Vagina (tissue), 2 donors: ENCODE measurements at regions not wholly inside any gene's neighbourhood (a gene's known extent, or its start where the extent isn't known, plus 50 kb on each side); places are given as distances from the start of the nearest gene placed in this dataset.

ENCODE experiments used
- DNase-seq, 2 donors: peaks; one replicate each; pipeline ENCODE4 v3.0.0-alpha.2; 2017; ENCODE audit errors: extremely low spot score in 2 of 2
- H3K27ac ChIP-seq: fragments of 200-600 bp; sonication (generic); one replicate; pipeline ENCODE4 v1.5.1; 2019
- H3K27me3 ChIP-seq: fragments of 200-600 bp; sonication (generic); one replicate; pipeline ENCODE4 v1.5.1; 2019
- H3K36me3 ChIP-seq, 2 donors: fragments of 200-600 bp; sonication (generic); one replicate each; pipeline ENCODE4 v1.5.1; 2017 to 2019
- H3K4me1 ChIP-seq: fragments of 200-600 bp; sonication (generic); one replicate; pipeline ENCODE4 v1.5.1; 2019
- H3K4me3 ChIP-seq, 2 donors: fragments of 200-600 bp; sonication (generic); 1 replicate in 1 of 2; 2 replicates in 1 of 2; pipeline ENCODE4 v1.5.1; 2016 to 2019
- H3K9me3 ChIP-seq: fragments of 200-600 bp; sonication (generic); one replicate; pipeline ENCODE4 v1.5.1; 2019
- POLR2A ChIP-seq, 2 donors: fragments of 450-650 bp; IDR thresholded peaks; one replicate each; pipeline ENCODE4 v1.6.1; 2017; ENCODE audit warnings: antibody characterized with exemption in 2 of 2, mild to moderate bottlenecking in 2 of 2, moderate library complexity in 2 of 2
- POLR2AphosphoS5 ChIP-seq, 2 donors: sonication (generic); formaldehyde crosslinking; IDR thresholded peaks; one replicate each; pipeline ENCODE4 v1.9.0; 2017; ENCODE audit warnings: antibody characterized with exemption in 2 of 2, mild to moderate bottlenecking in 2 of 2, low read depth in 1 of 2; ENCODE audit not compliant: insufficient read depth in 1 of 2
- intact Hi-C: fragments of 100-400 bp; cut with DNase I; formaldehyde crosslinking; loops from one replicate; pipeline ENCODE4 v1.15.1; 2023
- TF ChIP-seq, protein P1 (sequence below), 3 experiments: fragments of 450-650 bp in 2 of 3; fragments of 200-600 bp in 1 of 3; sonication (generic) in 1 of 3; IDR thresholded peaks; one replicate each; pipeline ENCODE4 v1.5.1; 2017 to 2019; ENCODE audit warnings: antibody characterized with exemption in 3 of 3, mild to moderate bottlenecking in 2 of 3, moderate library complexity in 2 of 3

DNA sequence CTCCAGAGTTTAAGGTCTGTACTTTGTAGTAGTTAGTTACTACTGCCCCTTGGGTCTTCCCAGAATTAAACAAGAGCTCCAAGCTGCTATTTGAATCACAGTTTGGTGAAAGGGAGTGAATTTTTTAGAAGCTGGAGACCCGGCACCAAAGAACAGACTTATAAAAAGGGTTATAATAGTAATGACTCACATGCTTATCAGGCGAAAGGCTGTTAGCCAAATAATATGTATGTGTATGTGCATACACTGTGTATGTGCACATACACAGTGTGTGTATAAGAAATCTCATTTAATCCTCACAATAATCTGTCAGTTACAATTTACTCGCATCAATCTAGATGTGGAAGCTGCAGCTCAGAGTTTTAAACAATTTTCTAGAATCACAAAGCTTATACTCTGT lies 59.5 kb upstream of the ITGA1 start:
- Histone ChIP-seq H3K4me3 (no peak overlapping the region), H3K27me3 (no peaks in the 10 kb centered on the region), H3K36me3 (no peaks in the 10 kb centered on the region), H3K9me3 (no peaks in the 10 kb centered on the region), H3K27ac (no peak overlapping the region), H3K4me1 (peaks cover 20% of the 10 kb centered on the region)
- no peak for TF ChIP-seq POLR2AphosphoS5 (IDR thresholded peaks at IDR 0.05; ENCODE audit: insufficient read depth in 1 of 2, low read depth in 1 of 2)
- TF ChIP-seq, protein P1, sequence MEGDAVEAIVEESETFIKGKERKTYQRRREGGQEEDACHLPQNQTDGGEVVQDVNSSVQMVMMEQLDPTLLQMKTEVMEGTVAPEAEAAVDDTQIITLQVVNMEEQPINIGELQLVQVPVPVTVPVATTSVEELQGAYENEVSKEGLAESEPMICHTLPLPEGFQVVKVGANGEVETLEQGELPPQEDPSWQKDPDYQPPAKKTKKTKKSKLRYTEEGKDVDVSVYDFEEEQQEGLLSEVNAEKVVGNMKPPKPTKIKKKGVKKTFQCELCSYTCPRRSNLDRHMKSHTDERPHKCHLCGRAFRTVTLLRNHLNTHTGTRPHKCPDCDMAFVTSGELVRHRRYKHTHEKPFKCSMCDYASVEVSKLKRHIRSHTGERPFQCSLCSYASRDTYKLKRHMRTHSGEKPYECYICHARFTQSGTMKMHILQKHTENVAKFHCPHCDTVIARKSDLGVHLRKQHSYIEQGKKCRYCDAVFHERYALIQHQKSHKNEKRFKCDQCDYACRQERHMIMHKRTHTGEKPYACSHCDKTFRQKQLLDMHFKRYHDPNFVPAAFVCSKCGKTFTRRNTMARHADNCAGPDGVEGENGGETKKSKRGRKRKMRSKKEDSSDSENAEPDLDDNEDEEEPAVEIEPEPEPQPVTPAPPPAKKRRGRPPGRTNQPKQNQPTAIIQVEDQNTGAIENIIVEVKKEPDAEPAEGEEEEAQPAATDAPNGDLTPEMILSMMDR (IDR thresholded peaks at IDR 0.05), result no peak
- TF ChIP-seq POLR2A (IDR thresholded peaks at IDR 0.05), result no peak
- no peak for DNase-seq
- intact Hi-C loops, result no loop called here

- intact Hi-C loops, result no loop called here
- Histone ChIP-seq H3K27me3 (no peaks in the 10 kb centered on the region), H3K9me3 (no peaks in the 10 kb centered on the region), H3K27ac (no peak overlapping the region), H3K36me3 (no peaks in the 10 kb centered on the region), H3K4me3 (no peak overlapping the region), H3K4me1 (peaks cover 20% of the 10 kb centered on the region)
- TF ChIP-seq, protein P1 (IDR thresholded peaks at IDR 0.05), result no peak
- TF ChIP-seq POLR2AphosphoS5 (IDR thresholded peaks at IDR 0.05; ENCODE audit: insufficient read depth in 1 of 2, low read depth in 1 of 2), result no peak
- TF ChIP-seq POLR2A (IDR thresholded peaks at IDR 0.05), result no peak
- DNase-seq, result no peak
Observed at GRCh38 chr5:52728686-52729085, 59.0 kb upstream of the ITGA1 start.

DNA sequence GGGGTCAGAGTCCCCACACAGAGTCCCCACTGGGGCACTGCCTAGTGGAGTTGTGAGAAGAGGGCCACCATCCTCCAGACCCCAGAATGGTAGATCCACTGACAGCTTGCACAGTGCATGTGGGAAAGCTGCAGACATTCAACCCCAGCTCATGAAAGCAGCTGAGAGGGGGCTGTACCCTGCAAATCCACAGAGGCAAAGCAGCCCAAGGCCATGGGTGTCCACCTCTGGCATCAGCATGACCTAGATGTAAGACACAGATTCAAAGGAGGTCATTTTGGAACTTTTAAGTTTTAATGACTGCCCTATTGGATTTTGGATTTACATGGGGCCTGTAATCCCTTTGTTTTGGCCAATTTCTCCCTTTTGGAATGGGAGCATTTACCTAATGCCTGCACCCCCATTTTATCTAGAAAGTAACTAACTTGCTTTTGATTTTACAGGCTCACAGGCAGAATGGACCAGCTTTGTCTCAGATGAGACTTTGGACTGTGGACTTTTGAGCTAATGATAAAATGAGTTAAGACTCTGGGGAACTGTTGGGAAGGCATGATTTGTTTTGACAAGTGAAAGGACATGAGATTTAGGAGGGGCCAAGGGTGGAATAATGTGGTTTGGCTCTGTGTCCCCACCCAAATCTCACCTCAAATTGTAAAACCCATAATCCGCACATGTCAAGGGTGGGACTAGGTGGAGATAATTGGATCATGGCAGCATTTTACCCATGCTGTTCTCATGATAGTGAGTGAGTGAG lies 56.3 kb upstream of the ITGA1 start:
- no peaks in the 10 kb centered on the region for H3K27me3 ChIP-seq
- no peaks in the 10 kb centered on the region for H3K36me3 ChIP-seq
- peaks cover 6% of the 10 kb centered on the region for H3K4me1 ChIP-seq
- intact Hi-C loops, result no loop called here
- no peaks in the 10 kb centered on the region for H3K9me3 ChIP-seq
- no peak overlapping the region for H3K4me3 ChIP-seq
- H3K27ac ChIP-seq, result no peak overlapping the region
- no peak for TF ChIP-seq POLR2AphosphoS5 (IDR thresholded peaks at IDR 0.05; ENCODE audit: insufficient read depth in 1 of 2, low read depth in 1 of 2)
- TF ChIP-seq, protein P1 (IDR thresholded peaks at IDR 0.05), result no peak
- TF ChIP-seq POLR2A (IDR thresholded peaks at IDR 0.05), result no peak
- no peak for DNase-seq

DNA sequence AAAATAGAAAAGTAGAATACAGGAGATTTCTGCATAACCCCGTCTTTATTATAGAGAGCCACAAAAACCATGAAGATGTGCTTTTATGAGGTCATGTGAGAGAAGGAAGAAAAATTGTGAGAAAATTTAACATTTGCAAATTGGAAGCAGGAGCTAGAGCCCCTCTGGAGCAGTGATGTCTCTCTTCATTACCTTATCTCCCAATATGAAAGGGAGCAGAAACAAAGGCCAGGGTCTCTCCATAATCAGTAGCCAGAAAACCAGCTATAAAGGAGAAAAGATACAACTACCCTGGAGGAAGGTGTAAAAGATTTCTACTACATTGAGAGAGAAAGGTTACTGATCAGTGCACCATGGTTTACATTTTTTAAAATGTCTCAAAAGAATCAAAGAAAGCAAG lies 53.2 kb upstream of the ITGA1 start:
- no peaks in the 10 kb centered on the region for H3K36me3 ChIP-seq
- no peak for DNase-seq
- no peaks in the 10 kb centered on the region for H3K4me1 ChIP-seq
- no peaks in the 10 kb centered on the region for H3K9me3 ChIP-seq
- TF ChIP-seq POLR2A (IDR thresholded peaks at IDR 0.05) (no peak), POLR2AphosphoS5 (IDR thresholded peaks at IDR 0.05; ENCODE audit: insufficient read depth in 1 of 2, low read depth in 1 of 2) (no peak)
- TF ChIP-seq, protein P1 (IDR thresholded peaks at IDR 0.05), result no peak
- no peaks in the 10 kb centered on the region for H3K27me3 ChIP-seq
- H3K27ac ChIP-seq, result no peak overlapping the region
- intact Hi-C loops, result no loop called here
- H3K4me3 ChIP-seq, result no peak overlapping the region

DNA sequence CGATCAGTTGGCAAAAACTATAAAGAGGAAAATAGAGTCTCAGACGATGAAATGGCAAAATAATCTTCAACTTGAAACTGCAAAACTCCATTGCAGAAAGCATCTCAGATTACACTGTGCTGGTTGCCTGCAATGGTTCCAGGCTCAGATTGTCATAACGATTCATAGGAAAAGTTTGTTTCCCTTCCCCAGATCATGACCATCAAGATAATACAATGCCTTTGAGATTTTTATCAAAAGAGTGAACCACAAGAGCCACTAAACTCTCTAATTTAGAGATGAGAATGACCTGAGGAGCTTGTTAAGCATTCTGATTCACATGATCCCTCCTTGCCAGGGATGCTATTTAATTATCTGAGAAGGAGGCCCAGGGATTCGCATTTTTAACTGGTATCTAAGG lies 52.6 kb upstream of the ITGA1 start:
- intact Hi-C loops, result no loop called here
- Histone ChIP-seq H3K36me3 (no peaks in the 10 kb centered on the region), H3K4me1 (no peaks in the 10 kb centered on the region), H3K27me3 (no peaks in the 10 kb centered on the region), H3K27ac (no peak overlapping the region), H3K9me3 (no peaks in the 10 kb centered on the region), H3K4me3 (no peak overlapping the region)
- TF ChIP-seq, protein P1 (IDR thresholded peaks at IDR 0.05), result no peak
- TF ChIP-seq POLR2AphosphoS5 (IDR thresholded peaks at IDR 0.05; ENCODE audit: insufficient read depth in 1 of 2, low read depth in 1 of 2) (no peak), POLR2A (IDR thresholded peaks at IDR 0.05) (no peak)
- no peak for DNase-seq
